Spleen (tissue), 7 donors: ENCODE measurements at regions not wholly inside any gene's neighbourhood (a gene's known extent, or its start where the extent isn't known, plus 50 kb on each side); places are given as distances from the start of the nearest gene placed in this dataset.
"Not testable (repeated sequence)": the region's sequence is repeated elsewhere in the genome, so short reads cannot be mapped to it uniquely, and the experiment has no call there.

Experiments used
- POLR2A ChIP-seq, 3 donors: fragments of 450-650 bp; IDR thresholded peaks; one replicate each; pipeline ENCODE4 v1.5.1; 2017; ENCODE audit warnings: antibody characterized with exemption in 3 of 3, mild to moderate bottlenecking in 1 of 3
- TF ChIP-seq, protein P1 (sequence below), 11 experiments: fragments of 200-600 bp in 7 of 11; fragments of 450-650 bp in 4 of 11; sonication (generic) in 4 of 11; IDR thresholded peaks in 8 of 11; conservative IDR thresholded peaks in 3 of 11; 1 replicate in 7 of 11; 2 replicates in 4 of 11; pipeline versions ENCODE4 v1.4.0 to v1.8.0; 2016 to 2021; ENCODE audit warnings: antibody characterized with exemption in 11 of 11, inconsistent platforms in 4 of 11, mild to moderate bottlenecking in 1 of 11
- donor health status: DM: no; HTN: no; CAD: no; lungs with moderate emphysema.
- donor health status: DM: no; HTN: no; CAD: no.
- donor health status: DM: no; HTN: no; CAD: no.

DNA sequence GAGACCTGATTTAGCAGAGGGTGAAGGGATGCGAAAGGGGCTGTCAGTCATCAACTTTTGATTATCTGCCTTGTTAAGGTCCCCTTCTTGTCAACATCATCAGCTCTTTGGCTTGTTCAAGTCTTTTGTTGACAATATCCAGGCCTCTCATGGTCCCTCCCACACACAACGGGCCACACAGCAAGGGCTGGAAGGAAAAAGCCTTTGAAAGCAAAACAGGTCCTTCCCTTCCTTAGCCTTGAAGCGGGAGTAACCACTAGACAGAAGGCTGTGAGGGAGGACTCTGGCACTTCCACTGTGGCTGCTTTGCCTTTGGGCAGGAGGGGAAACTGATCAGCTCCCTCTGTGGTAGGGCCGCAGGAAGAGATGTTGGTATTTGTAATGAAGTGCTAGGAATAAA lies 63.8 kb downstream of the HOXC4 start:
- TF ChIP-seq, protein P1, sequence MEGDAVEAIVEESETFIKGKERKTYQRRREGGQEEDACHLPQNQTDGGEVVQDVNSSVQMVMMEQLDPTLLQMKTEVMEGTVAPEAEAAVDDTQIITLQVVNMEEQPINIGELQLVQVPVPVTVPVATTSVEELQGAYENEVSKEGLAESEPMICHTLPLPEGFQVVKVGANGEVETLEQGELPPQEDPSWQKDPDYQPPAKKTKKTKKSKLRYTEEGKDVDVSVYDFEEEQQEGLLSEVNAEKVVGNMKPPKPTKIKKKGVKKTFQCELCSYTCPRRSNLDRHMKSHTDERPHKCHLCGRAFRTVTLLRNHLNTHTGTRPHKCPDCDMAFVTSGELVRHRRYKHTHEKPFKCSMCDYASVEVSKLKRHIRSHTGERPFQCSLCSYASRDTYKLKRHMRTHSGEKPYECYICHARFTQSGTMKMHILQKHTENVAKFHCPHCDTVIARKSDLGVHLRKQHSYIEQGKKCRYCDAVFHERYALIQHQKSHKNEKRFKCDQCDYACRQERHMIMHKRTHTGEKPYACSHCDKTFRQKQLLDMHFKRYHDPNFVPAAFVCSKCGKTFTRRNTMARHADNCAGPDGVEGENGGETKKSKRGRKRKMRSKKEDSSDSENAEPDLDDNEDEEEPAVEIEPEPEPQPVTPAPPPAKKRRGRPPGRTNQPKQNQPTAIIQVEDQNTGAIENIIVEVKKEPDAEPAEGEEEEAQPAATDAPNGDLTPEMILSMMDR (IDR thresholded peaks at IDR 0.05 in 8 of 11, conservative IDR thresholded peaks at IDR 0.05 in 3 of 11) = not testable (repeated sequence)
- TF ChIP-seq POLR2A (IDR thresholded peaks at IDR 0.05) = not testable (repeated sequence)
